GM18498 (cell line): ENCODE measurements at regions not wholly inside any gene's neighbourhood (a gene's known extent, or its start where the extent isn't known, plus 50 kb on each side); places are given as distances from the start of the nearest gene placed in this dataset.

ENCODE experiments used
- ATAC-seq: cut with Tn5 transposase; IDR thresholded peaks from one replicate; pipeline ENCODE4 v1.9.1; 2021; ENCODE audit warnings: mild to moderate bottlenecking, moderate library complexity; ENCODE audit not compliant: unreplicated experiment

DNA sequence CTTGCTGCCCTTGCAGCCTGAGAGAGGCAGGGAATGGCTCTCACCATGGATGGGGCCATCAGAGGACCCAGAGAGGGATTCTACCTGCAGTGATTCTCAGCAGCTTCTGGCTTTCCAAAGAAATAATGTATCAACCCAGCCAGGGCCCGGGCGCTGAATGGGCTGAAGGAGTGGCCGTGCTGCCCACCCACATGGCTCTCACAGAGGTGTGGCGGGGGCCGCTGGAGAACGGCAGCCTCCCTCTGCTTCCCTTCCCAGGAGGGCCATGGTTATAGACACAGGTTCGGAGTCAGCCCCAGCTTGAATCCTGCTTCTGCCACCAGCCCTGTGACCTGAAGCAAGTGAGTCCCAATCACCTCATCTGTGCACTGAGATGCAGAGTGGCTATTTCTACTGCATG lies 82.7 kb downstream of the THAP12 start:
- no peak for ATAC-seq

DNA sequence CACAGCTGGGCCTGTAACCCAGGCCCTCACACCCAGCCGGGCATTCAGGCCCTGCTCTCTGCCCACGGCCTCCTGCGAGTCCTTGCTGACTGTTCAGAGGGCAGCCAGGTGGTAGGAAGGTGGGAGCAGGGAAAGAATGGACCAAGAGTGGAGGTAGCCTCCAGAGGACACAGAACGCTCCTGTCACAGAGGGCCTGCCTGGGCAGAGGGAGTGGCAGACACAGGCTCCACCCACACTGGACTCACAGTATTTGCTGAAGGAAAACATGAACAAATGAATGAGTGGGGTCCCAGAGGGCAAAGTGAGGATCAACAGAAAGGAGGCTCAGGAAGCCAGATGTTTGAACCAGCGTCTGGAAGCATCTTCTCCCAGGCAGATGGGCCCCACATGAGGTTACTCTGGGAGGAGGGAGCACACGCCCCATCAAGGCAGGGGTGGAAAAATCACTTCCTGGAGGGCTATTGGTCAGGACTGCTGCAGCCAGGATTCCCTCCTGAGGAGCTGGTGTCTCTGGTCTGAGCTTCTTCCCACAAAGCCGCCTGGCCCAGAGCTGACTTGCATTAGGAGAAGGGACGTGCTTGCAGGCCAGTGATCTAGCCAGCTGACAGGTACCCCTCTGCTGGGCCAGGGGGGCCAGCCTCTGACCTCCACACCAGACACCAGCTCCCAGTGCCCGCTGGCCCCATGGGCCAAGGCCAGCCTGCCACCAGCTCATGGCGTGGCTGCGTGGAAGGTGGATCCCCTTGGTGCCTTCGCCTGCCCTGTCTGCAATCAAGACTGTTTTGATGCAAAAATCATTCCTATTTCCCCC lies 84.0 kb downstream of the THAP12 start:
- ATAC-seq = no peak

DNA sequence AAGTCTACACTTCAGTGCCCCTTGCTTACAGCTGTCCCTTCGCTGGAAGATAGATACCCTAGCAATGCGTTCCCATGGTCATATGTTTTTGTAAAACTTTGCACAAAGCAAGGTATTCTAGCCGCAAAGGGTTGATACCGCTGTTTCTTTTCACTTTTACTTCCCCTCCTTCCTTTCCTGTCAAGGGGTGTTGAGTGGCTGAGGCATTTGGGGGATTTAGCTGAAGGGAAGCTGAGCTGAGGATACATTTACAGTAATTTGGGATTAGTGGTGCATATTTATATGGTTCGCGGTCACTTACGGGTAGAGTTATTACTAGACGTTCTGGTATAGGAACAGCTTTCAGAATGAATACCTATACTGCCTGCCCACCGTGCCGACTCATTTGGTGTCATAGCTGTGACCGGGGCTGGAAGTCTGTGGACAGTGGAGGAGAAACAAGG lies 86.9 kb upstream of the WNT11 start:
- peak; percentile 62 for ATAC-seq

DNA sequence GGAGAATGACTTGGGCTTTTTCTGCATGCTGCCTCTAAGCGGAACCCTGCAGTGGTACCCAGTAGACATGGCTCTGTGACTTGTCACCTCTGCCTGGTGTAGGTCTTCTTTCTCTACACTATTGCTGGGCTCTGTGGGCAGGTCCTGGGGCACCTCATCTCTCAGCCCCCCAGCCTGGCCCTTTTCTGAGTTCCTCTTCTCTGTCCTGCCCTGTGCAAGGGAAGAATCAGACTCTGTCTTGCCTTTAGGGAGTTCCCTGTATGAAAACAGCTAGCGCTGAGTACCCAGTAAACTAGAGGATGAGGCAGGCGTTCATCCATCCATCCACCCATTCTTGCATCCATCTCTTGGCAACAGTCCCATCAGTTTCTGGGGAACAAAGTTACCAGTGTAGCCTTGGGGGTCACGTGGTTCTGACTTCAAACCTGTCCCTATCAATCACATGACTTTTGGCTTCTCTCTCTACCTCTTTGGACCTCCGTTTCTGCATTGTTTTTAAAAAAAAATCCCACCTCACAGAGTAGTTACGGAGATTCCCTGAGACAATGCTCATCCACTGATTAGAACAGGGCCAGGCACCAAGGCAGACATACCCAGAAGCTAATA lies 86.4 kb upstream of the WNT11 start:
- ATAC-seq = no peak

DNA sequence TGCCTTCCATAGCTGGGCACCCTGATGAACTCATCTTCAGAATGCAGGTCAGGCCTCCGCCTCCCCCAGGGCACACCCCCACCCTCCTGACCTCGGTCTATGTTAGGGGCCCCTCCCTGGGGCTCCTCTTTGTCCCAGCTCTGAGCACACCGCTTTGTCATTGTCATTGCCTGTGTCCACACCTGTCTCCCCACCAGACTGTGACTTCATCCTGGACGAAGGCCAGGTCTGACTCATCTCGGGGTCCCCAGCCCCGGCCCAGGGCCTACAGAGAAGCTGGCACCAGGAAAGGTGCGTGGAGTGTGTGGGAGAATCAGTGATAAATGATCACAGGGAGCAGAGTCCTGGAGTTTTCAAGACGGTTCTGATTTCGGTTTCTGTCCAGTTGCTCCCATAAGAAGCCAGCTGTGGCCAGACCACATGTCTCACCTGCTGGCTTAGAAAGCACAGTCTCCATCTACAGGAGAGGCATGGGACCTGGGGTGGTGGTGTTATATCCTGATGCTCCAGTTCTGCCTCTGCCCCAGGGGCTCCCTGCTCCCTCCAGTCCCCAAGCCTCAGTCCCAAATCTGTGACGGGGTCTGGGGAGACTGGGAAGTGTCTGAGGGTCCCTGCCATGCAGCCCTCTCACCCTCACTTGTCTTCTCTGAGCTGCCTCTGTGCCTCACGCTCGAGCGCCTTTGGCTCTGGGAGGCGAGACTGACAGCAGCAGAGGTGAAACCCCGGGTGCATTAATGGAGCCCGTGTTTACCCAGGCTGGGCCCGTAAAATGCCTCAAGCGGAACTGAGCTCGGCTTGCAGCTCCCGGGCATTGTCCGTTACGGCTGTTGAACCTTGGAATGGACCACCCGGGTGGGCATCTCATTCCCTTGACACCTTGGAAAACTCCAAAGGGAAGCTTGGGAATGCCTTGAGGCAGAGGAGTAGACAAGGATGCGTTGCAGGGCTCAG lies 85.5 kb upstream of the WNT11 start:
- peak; percentile 44 for ATAC-seq

DNA sequence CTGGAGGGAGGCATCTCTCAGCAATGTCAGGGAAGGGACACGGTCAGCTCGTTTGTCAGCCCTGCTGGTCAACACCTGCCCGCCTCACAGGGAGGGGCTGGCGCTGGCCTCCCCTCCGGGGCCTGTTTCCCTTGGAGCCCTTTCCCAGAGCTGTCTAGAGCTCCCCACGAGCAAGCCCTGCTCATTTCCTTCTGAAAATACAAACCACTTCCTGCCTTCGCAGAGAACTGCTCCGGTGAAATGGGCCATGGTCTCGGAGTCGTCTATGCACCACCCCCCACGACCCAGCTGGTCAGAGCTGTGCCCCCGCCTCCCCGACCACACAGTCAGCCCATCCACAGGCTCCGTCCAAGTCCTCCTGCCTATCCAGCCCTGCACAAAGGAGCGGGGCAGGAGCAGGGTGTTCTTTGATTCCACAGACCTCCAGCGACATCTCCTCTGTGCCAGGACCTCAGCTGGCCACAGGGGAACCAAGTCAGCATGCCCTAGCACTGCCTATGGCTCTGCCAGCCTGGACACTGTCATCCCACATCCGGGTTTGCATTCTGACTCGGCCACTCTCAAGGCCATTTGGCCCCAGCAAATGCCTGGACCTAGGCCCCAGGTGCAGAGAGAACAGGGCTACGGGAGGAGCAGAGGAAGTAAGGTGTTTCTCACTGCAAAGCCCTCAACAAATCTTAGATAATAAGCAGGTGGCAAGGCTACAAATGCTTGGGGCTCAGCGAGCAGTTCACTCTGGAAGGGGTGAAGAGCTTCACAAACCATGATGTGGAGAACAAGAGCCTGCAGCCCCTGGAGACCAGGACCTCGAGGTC lies 82.1 kb upstream of the WNT11 start:
- ATAC-seq = no peak

DNA sequence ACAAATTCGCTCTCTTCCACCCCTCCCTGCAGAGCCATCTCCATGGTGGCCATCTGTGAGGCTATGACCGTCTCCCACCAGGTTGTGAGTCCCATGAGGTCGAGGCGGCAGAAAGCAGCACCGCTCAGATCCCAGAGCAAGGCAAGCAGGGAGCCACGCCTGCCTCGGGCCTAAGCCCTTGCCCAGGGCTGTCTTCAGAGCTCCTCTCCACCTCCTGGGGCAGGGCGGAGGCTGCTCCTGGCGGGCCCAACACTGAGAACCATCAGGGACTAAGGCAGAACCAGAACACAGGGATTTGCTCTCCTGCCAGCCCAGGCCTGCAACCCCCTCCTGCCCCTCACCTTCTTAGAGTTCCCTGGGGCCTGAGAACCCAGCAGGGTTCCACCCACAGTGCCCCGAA lies 80.9 kb upstream of the WNT11 start:
- no peak for ATAC-seq

DNA sequence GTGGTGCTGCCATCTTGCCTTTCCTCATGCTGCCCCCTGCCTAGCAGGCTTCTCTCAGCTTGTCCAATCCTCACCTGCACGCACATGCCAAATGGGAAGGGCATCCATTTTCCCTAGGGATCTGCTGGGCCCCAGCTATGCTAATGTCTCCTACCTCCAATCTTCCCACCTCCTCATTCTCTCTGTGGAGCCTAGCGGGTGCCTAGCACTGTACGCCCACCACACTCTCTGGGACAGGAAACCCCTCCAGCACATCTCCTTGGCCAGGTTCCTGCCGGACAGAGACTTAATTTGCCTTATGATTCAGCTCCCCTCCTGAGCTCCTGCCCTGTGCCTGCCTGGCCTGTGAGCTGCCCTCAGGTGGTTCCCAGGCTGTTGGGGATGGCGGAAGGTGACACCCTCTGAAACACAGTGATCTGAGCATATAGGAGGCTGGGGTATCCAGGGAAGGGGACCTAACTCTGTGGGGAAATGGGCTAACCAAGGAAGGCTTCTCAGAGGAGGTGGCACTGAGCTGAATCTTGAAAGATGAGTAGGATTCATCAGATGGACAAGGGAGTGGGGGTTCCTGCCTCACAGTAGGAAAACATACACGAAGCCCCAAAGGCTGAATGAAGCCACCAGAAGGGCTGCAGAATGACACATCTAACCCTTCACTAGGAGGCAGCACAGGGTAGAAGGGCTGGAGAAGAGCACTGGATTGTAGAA lies 79.2 kb upstream of the WNT11 start:
- no peak for ATAC-seq

DNA sequence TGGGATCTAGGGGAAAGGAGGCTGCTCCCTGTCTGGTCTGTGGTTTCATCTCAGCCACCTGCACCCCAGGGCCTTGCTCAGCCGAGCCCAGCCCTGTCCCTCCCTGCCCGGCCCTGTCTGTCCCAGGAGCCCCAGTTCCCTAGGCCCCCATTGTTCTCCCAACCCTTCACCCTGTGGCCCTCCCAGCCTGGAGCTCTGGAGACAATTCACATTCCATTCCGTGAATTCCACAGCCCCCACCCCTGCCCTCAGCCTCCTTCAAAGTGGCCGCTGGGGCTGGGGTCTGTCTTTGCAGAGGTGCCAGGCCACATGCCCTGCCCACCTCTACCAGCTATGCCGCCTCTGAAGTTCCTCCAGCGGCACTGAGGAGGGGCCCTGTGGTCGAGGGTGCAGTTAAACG lies 77.9 kb upstream of the WNT11 start:
- ATAC-seq = no peak

DNA sequence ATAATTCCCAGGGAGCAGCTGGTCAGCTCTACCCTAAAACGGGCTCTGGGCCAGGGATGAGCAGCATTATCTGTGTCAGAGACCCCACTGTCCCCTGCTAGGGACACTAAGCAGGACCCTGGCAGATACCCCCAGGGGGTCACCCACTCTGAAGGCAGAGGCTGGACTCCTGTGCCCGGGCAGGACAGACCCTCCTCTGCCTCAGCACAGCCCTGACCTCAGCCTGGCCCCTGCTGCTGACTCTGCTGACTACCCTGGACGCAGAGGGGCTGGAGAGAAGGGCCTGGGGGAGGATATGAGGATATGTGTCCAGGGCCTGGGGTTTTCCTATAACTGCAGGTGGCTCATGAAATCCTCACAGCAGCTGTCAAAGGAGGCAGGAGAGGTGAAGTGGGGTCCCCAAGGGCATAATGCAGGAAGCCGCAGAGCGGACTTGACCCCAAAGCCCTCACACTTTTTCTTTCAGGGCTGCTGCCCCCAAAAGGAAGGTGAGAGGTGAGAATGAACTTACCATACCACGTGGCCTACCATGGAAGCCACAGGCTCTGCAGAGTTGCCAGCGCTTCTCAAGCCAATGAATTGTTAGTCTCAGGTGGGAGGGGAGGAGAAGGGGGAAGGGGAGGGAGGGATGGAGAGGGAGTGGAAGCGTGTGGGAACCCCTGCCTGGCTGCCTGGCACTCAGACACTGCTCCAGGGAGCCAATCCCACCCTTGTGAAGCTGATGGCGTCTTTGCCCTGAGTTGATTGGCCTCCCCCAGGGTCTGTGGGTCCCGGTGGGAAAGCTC lies 76.7 kb upstream of the WNT11 start:
- no peak for ATAC-seq

DNA sequence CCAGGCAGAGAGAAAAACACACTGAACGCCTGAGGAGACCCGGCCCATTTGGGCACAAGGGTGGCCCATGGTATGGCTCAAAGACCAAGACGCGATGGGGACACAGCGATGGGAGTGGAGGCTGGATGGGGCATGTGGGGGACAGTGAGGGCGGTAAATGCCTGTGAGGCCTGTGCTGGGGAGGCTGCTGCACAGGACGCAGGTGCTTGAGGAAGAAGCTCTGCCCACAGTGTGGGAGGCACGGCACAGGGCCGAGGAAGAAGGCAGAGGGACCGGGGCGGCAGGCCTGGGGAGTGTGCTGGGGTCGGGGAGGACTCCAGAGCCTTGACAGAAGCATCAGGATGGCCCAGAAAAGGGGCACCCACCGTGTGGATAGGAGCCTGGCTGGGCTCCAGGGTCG lies 75.9 kb upstream of the WNT11 start:
- no peak for ATAC-seq

DNA sequence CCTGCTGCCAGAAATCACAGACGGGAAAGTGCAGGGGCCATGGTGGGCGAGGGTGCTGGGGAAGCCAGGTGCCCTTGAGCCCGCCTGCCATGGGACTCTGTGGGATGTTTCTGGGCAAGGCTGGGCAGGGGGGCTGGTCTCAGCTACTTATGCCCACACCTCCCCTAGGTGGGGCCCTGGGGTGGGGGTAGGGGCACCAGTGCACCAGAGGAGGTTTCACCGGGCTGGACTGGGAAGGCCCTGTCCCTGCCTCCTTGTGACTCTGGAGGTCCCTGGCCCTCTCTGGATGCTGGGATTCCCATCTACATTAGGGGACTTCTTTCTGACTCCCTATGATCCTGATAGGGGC lies 75.2 kb upstream of the WNT11 start:
- no peak for ATAC-seq

DNA sequence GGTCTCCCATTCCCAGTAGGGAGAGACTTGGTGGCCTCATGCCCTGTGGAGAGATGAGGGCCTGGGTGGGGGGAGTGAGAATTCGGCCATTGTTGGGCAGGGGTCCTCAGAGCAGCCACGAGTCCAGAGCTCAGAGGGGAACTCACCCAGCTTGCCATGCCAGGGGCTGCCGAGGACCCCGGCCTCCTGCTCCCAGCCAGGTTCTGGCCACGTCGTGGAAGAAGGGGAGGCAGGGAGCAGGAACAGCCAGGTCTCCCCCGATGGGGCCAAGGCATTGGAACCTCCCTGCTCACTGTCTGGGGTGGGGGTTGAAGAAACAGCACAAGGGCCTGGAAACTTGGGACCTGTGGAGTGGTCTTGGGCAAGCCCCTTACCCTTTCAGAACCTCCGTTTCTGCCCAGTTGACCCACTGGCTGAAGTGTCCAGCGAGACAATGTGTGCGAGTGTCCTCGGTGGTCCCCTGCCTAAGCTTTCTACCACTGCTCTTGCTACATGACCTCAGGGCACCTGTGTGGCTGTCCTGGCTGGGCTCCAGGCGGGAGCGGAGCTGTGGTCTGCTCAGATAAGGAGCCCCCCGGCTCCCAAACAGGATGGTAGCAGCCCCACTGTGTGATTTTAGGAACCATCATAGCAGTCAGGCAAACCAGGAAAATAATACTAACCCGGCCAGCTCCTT lies 74.7 kb upstream of the WNT11 start:
- ATAC-seq = no peak

DNA sequence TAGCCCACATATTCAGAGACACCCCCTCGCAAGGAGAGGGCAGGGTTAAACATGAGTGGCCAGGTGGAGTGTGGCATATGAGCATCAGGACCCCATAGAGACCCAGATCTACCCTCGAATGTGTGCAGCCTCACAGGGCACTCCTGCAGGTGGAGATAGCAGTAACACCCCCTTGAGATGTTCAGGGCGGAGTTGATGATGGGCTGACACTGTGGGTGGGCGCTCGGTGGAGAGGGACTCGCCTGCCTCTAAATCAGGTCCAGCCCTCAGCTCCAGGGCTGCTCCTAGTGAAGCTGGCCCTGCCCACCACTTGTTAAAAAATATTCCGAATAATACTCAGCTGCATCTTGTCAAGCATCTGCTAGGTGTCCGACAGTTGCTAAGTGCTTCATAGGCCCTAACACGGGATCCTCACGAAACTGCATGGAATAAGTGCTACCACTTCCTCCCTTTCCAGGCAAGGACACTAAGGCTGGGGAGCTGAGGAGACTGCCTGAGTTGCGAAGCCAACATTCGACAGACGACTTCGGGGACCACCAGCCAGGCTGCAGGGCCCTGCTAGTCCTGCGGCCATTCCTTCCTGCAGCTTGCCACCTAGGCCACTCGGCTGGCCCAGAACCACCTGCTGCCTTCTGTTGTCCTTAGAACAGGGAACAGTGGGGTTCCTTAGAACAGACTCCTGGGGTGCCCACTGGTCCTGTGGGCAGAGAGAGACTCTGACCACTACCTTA lies 74.0 kb upstream of the WNT11 start:
- no peak for ATAC-seq

DNA sequence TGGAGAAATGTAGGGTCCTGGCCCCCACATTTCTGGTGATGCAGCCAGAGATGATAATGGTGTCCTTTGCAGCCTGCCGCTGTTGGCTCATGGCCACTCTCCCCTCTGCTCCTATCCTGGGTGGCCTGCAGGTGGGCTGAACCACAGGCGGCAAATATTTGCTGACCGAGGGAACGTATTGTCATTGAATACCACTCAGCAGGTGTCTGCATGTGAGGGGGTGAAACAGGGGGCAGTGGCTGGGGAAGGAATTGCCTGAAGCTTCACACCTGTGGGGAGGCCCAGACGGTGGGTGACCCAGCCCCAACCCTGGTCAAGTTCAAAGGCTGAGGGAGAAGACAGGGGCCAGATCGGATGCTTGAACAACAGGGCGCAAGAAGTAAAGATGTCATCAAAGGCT lies 73.3 kb upstream of the WNT11 start:
- ATAC-seq = no peak

DNA sequence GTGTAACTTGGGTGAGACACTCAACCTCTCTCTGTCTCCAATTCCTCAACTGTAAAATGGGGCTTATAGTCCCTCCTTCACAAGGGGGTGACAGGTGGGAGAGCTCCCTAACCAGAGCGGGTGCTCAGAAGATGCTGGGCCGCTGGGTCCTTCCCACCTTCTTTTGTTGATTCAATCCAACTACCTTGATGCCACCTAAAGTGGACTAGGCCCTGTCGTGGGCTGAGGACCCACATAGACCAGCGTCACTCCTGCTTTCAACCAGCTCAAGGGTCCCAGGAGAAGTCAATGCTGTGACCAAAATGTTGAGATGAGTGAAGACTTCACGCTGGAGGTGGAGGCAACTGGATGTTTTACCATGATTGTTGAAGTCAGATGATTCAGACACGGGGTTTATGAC lies 72.7 kb upstream of the WNT11 start:
- no peak for ATAC-seq

DNA sequence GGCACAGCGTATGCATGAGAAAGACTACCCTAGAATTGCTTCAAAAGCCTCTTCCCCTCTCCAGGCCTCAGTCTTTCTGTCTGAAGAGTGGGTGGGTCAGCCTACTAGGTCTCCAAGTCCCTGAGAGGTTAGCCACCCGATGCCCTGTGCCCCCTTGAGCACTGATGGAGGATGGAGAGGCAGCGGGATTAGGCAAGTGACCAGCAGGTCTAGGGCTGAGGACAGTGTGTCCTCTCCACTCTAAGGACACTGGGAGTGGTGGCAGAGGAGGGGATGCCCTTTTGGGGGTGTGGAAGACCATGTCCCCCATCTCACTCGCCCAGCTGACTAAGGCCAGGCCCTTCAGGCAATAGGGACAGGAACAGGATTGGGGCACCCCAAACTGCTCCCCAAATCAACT lies 72.2 kb upstream of the WNT11 start:
- ATAC-seq = no peak
